ENCODE measurements at regions not wholly inside any gene's neighbourhood (a gene's known extent, or its start where the extent isn't known, plus 50 kb on each side); places are given as distances from the start of the nearest gene placed in this dataset.
"Not testable (repeated sequence)": the region's sequence is repeated elsewhere in the genome, so short reads cannot be mapped to it uniquely, and the experiment has no call there.

DNA sequence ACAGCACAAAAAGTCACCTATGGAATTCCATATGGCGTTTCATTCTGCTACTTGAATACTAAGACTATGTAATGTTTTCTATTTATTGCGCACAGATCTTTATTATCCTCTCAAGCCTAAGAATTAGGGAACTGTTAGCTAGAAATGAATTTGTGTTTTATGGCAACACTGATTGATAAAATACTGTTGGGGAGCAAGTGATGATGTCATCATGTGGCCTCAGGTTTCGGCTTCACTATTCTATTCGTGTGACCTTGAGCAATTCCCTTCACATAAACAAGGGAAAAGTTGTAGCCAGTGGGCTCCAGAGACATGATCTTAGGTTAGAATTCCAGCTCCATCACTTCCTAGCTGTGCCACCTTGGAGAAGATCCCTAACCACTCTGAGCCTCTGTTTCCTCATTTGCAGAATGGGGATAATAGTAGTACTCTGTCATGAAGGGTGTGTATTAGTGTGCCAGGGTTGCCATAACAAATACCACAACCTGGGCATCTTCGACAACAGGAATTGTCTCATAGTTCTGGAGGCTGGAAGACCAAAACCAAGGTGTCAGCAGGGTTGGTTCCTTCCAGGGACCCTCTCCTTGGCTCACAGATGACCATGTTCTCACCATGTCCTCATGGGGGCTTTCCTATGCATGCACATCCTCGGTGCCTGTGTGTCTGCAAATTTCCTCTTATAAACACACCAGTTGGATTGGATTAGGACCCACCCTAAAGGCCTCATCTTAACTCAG is 371.2 kb downstream of the RRAGC start:
- intact Hi-C loops (cut with DNase I), result no loop called here
- Histone ChIP-seq H3K4me1 (no peaks in the 10 kb centered on the region), H3K27ac (no peak overlapping the region), H3K36me3 (no peaks in the 10 kb centered on the region), H3K4me3 (no peak overlapping the region), H3K27me3 (no peaks in the 10 kb centered on the region), H3K9me3 (no peaks in the 10 kb centered on the region)
- DNase-seq (ENCODE audit: extremely low spot score in 2 of 2), result peak; percentile 20 to 40
- no peak for TF ChIP-seq POLR2A (IDR thresholded peaks at IDR 0.05)

DNA sequence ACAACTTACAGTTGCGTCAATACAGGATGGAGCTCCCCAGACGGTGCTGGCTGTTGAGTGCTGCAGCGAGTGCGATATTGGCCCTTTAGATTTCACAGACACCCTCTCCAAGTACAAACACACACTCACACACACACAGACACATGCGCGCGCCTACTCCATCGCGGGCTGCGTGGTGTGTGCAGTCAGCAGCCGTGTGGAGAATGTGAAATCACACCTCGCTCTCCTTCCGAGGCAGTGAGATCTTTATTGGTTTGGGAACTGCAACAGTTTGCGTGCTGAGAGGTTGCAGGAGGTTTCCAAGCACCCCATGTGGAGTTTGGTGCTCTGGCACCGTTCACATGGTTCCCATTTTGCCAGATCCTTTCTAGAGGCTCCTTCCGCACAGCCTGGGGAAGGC is 372.2 kb downstream of the RRAGC start:
- H3K36me3 ChIP-seq, result no peaks in the 10 kb centered on the region
- no peak for TF ChIP-seq POLR2A (IDR thresholded peaks at IDR 0.05)
- TF ChIP-seq, protein P1, sequence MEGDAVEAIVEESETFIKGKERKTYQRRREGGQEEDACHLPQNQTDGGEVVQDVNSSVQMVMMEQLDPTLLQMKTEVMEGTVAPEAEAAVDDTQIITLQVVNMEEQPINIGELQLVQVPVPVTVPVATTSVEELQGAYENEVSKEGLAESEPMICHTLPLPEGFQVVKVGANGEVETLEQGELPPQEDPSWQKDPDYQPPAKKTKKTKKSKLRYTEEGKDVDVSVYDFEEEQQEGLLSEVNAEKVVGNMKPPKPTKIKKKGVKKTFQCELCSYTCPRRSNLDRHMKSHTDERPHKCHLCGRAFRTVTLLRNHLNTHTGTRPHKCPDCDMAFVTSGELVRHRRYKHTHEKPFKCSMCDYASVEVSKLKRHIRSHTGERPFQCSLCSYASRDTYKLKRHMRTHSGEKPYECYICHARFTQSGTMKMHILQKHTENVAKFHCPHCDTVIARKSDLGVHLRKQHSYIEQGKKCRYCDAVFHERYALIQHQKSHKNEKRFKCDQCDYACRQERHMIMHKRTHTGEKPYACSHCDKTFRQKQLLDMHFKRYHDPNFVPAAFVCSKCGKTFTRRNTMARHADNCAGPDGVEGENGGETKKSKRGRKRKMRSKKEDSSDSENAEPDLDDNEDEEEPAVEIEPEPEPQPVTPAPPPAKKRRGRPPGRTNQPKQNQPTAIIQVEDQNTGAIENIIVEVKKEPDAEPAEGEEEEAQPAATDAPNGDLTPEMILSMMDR (IDR thresholded peaks at IDR 0.05), result no peak
- TF ChIP-seq POLR2AphosphoS5 (IDR thresholded peaks at IDR 0.05; ENCODE audit: insufficient read depth in 1 of 2, low read depth in 1 of 2), result no peak
- no peak overlapping the region for H3K27ac ChIP-seq
- no peaks in the 10 kb centered on the region for H3K4me1 ChIP-seq
- intact Hi-C loops (cut with DNase I), result no loop called here
- H3K27me3 ChIP-seq, result no peaks in the 10 kb centered on the region
- H3K4me3 ChIP-seq, result no peak overlapping the region
- peak; percentile 46 to 74 for DNase-seq (ENCODE audit: extremely low spot score in 2 of 2)
- H3K9me3 ChIP-seq, result no peaks in the 10 kb centered on the region

DNA sequence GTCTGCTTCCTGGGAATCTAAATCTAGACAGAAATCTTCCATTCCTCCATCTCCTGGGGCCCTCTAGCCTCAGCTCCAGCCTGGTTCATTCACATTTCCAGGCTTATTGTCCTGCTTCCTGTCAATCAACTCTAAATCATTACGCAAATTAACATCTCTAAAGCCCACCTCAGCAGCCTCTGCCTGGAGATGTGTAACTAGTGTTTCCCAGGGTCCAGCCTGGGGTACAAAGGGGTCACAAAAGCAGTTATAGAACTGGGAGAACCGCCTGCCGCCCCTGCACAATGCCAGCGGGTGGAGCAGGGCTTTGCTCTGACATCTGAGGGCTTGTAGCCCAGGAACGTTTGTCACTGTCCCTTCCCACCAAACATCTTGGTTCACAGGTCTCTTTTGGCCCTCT is 373.5 kb downstream of the RRAGC start:
- TF ChIP-seq, protein P1 (IDR thresholded peaks at IDR 0.05), result no peak
- TF ChIP-seq POLR2AphosphoS5 (IDR thresholded peaks at IDR 0.05; ENCODE audit: insufficient read depth in 1 of 2, low read depth in 1 of 2) (no peak), POLR2A (IDR thresholded peaks at IDR 0.05) (no peak)
- Histone ChIP-seq H3K4me1 (no peaks in the 10 kb centered on the region), H3K9me3 (no peaks in the 10 kb centered on the region), H3K27me3 (no peaks in the 10 kb centered on the region), H3K36me3 (no peaks in the 10 kb centered on the region), H3K4me3 (no peak overlapping the region), H3K27ac (no peak overlapping the region)
- intact Hi-C loops (cut with DNase I), result no loop called here
- peak; percentile 11 to 93 for DNase-seq (ENCODE audit: extremely low spot score in 2 of 2)

GRCh38 chr1:38481871-38482826 is 377.4 kb downstream of the RRAGC start:
- intact Hi-C loops (cut with DNase I), result no loop called here
- H3K27ac ChIP-seq, result no peak overlapping the region
- H3K4me1 ChIP-seq, result no peaks in the 10 kb centered on the region
- H3K36me3 ChIP-seq, result no peaks in the 10 kb centered on the region
- TF ChIP-seq POLR2AphosphoS5 (IDR thresholded peaks at IDR 0.05; ENCODE audit: insufficient read depth in 1 of 2, low read depth in 1 of 2) (no peak), POLR2A (IDR thresholded peaks at IDR 0.05) (no peak)
- TF ChIP-seq, protein P1 (IDR thresholded peaks at IDR 0.05), result no peak
- no peaks in the 10 kb centered on the region for H3K9me3 ChIP-seq
- no peaks in the 10 kb centered on the region for H3K27me3 ChIP-seq
- H3K4me3 ChIP-seq, result no peak overlapping the region
- peak; percentile 64 to 82 for DNase-seq (ENCODE audit: extremely low spot score in 2 of 2)

GRCh38 chr1:38479662-38480061 is 379.9 kb downstream of the RRAGC start:
- H3K9me3 ChIP-seq; H3K36me3 ChIP-seq; DNase-seq (ENCODE audit: extremely low spot score in 2 of 2); H3K27me3 ChIP-seq; H3K27ac ChIP-seq; H3K4me1 ChIP-seq; intact Hi-C loops (cut with DNase I); H3K4me3 ChIP-seq: not testable (repeated sequence)

DNA sequence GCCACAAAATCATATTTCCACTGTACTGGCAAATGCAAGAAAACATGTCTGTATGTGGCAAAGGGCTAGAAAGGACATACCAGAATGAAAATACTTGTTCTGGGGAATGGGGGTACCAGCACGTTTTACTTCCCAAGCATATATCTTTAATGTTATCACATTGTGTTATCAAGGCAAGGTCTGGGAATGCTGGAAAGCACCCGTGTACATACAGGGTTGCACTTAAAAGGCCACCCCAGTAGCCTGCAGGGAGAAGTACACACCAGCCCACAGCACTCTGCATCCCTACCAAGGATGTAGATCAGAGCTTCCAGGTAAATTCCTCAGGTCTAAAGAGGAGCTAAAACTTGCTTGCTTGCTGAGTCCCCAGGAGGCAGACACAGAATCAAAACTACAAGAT is 381.8 kb downstream of the RRAGC start:
- DNase-seq (ENCODE audit: extremely low spot score in 2 of 2), result no peak
- H3K9me3 ChIP-seq, result no peaks in the 10 kb centered on the region
- no peak overlapping the region for H3K27ac ChIP-seq
- H3K27me3 ChIP-seq, result no peaks in the 10 kb centered on the region
- TF ChIP-seq, protein P1 (IDR thresholded peaks at IDR 0.05), result no peak
- no peak for TF ChIP-seq POLR2AphosphoS5 (IDR thresholded peaks at IDR 0.05; ENCODE audit: insufficient read depth in 1 of 2, low read depth in 1 of 2)
- TF ChIP-seq POLR2A (IDR thresholded peaks at IDR 0.05), result no peak
- no peak overlapping the region for H3K4me3 ChIP-seq
- intact Hi-C loops (cut with DNase I), result no loop called here
- H3K4me1 ChIP-seq, result peaks cover 9% of the 10 kb centered on the region
- H3K36me3 ChIP-seq, result no peaks in the 10 kb centered on the region

Data from vagina (tissue), 2 donors.